B cell (primary cell): ENCODE measurements at regions not wholly inside any gene's neighbourhood (a gene's known extent, or its start where the extent isn't known, plus 50 kb on each side); places are given as distances from the start of the nearest gene placed in this dataset.

Experiments
- ATAC-seq: fragments of 200-7000 bp; cut with Tn5 transposase; one replicate; pipeline ENCODE4 v1.10.0; 2021; ENCODE audit warnings: low read depth, mild to moderate bottlenecking, moderate number of reproducible peaks, moderate library complexity
- CTCF ChIA-PET: fragments of 350-600 bp; sonication (Branson Sonifier 250); formaldehyde crosslinking; loops from one replicate; lab custom pipeline; 2021; ENCODE audit warnings: antibody characterized with exemption, inconsistent platforms; lab: Charles Lee
- POLR2A ChIA-PET: fragments of 350-600 bp; sonication (Branson Sonifier 250); formaldehyde crosslinking; loops from one replicate; lab custom pipeline; 2021; ENCODE audit warnings: antibody characterized with exemption; lab: Charles Lee
- DNase-seq: peaks from one replicate; pipeline ENCODE4 v3.0.0; 2013
- H2AFZ ChIP-seq: 2 replicates; pipeline ENCODE4 v1.6.1; 2012; ENCODE audit warnings: mild to moderate bottlenecking, low read depth, low read length; ENCODE audit not compliant: insufficient read depth, poor library complexity, severe bottlenecking
- H3K27ac ChIP-seq, 2 donors: 1 replicate in 1 of 2; 2 replicates in 1 of 2; pipeline ENCODE4 v1.5.1; 2012 to 2013; ENCODE audit warnings: low read length in 2 of 2, mild to moderate bottlenecking in 2 of 2, moderate library complexity in 1 of 2
- H3K27me3 ChIP-seq, 4 experiments: fragments of 200-600 bp in 1 of 4; sonication (generic) in 1 of 4; replicated peaks in 1 of 4; 1 replicate in 2 of 4; 2 replicates in 2 of 4; pipeline versions ENCODE4 v1.6.1 to v1.7.0; 2013 to 2016; ENCODE audit warnings: low read length in 3 of 4, mild to moderate bottlenecking in 2 of 4, mixed read lengths in 1 of 4, moderate library complexity in 1 of 4; ENCODE audit not compliant: insufficient read depth in 4 of 4, control insufficient read depth in 3 of 4; ENCODE audit errors: control extremely low read depth in 1 of 4
- H3K36me3 ChIP-seq, 2 experiments: replicated peaks in 1 of 2; 1 replicate in 1 of 2; 2 replicates in 1 of 2; pipeline versions ENCODE4 v1.6.1 to v1.7.1; 2013; ENCODE audit warnings: low read length in 1 of 2; ENCODE audit not compliant: insufficient read depth in 2 of 2, control insufficient read depth in 1 of 2; ENCODE audit errors: control extremely low read depth in 1 of 2, extremely low read depth in 1 of 2
- H3K4me1 ChIP-seq, 2 donors: fragments of 200-600 bp in 1 of 2; sonication (generic) in 1 of 2; 1 replicate in 1 of 2; 2 replicates in 1 of 2; pipeline versions ENCODE4 v1.5.1 to v1.6.1; 2013 to 2017; ENCODE audit warnings: low read length in 2 of 2; ENCODE audit not compliant: control insufficient read depth in 2 of 2, insufficient read depth in 2 of 2
- H3K4me2 ChIP-seq: replicated peaks from 2 replicates; pipeline ENCODE3; 2012; ENCODE audit warnings: mild to moderate bottlenecking, low read depth, low read length; ENCODE audit not compliant: poor library complexity, severe bottlenecking
- H3K4me3 ChIP-seq, 5 experiments: fragments of 200-600 bp in 1 of 5; sonication (generic) in 1 of 5; 1 replicate in 3 of 5; 2 replicates in 2 of 5; pipeline versions ENCODE4 v1.5.1 to v1.7.0; 2011 to 2016; ENCODE audit warnings: low read length in 4 of 5, mild to moderate bottlenecking in 4 of 5, low read depth in 2 of 5, control low read depth in 1 of 5, moderate library complexity in 1 of 5; ENCODE audit not compliant: insufficient read depth in 1 of 5; ENCODE audit errors: control extremely low read depth in 1 of 5, extremely low read depth in 1 of 5
- H3K79me2 ChIP-seq: fragments of 200-600 bp; sonication (generic); one replicate; pipeline ENCODE4 v1.6.0; 2016; ENCODE audit warnings: low read length; ENCODE audit not compliant: control insufficient read depth, insufficient read depth
- H3K9ac ChIP-seq: fragments of 200-600 bp; sonication (generic); 2 replicates; pipeline ENCODE4 v1.6.1; 2017; ENCODE audit warnings: mild to moderate bottlenecking, low read length, moderate library complexity
- H3K9me3 ChIP-seq, 3 donors: one replicate each; pipeline versions ENCODE4 v1.6.1 to v1.7.1; 2013; ENCODE audit warnings: low read length in 2 of 3; ENCODE audit not compliant: control insufficient read depth in 2 of 3, insufficient read depth in 1 of 3; ENCODE audit errors: control extremely low read depth in 1 of 3
- H4K20me1 ChIP-seq: 2 replicates; pipeline ENCODE4 v1.6.0; 2012; ENCODE audit warnings: mild to moderate bottlenecking, low read length; ENCODE audit not compliant: insufficient read depth, control insufficient read depth, poor library complexity, severe bottlenecking
- H3K27ac Mint-ChIP-seq: one replicate; pipeline ENCODE4 v1.8.0; 2021; ENCODE audit warnings: mixed read lengths
- H3K27me3 Mint-ChIP-seq: one replicate; pipeline ENCODE4 v1.8.0; 2021; ENCODE audit warnings: mixed read lengths
- H3K4me1 Mint-ChIP-seq: one replicate; pipeline ENCODE4 v1.8.0; 2021; ENCODE audit warnings: mixed read lengths
- H3K4me3 Mint-ChIP-seq: one replicate; pipeline ENCODE4 v1.8.0; 2021; ENCODE audit warnings: mixed read lengths
- H3K9me3 Mint-ChIP-seq: one replicate; pipeline ENCODE4 v1.8.0; 2022; ENCODE audit warnings: mixed read lengths; ENCODE audit not compliant: insufficient read depth
- CTCF ChIP-seq: fragments of 200-600 bp; IDR thresholded peaks from one replicate; pipeline ENCODE4 v1.8.0; 2022; ENCODE audit warnings: antibody characterized with exemption, mild to moderate bottlenecking
- EZH2 ChIP-seq: IDR thresholded peaks from 2 replicates; pipeline ENCODE4 v1.6.1; 2012; ENCODE audit warnings: borderline replicate concordance, low read depth, mild to moderate bottlenecking, moderate library complexity, low read length; ENCODE audit not compliant: insufficient read depth, poor library complexity, severe bottlenecking
- WGBS: methylation state at CpG from one replicate; pipeline ENCODE4 v1.1.5; 2013; ENCODE audit warnings: missing lambda C conversion rate; ENCODE audit not compliant: insufficient coverage; 5-methylcytosine and 5-hydroxymethylcytosine counted together
- intact Hi-C: fragments of 100-400 bp; cut with micrococcal nuclease; formaldehyde crosslinking; loops from one replicate; pipeline ENCODE4 v1.10.0; 2022

DNA sequence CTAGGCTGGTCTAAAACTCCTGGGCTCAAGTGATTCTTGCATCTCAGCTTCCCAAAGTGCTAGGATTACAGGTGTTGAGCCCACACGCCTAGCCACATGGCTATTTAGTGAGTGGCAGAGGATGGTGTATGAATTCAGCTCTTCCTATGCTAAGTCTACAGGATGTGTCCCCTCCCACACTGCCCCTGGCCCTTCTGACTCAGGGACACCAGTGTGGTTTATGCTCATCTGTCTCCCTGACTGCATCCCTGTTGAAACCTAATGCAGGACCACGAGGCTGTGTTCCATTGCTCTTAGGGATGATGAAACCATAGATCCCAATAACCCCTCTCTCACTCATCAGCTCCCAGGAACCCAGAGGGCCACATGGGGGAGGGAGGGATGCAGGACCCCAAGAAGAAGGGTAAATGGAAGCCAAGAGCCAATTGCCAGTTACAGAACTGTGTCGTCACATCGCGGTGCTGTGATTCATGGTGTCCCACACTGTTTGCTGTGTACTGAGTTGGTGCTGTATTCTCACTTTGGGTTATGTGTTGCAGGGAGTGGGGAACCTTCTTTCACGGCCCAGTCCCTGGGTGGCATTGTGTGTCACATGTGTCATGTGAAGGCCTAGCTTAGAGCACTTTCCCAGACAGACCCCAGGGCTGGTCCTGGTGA, 102.9 kb upstream of the HAAO start:
- 97% methylated on average over 4 of the region's 6 CpGs for WGBS
- ATAC-seq (no peak), DNase-seq (no peak)
- Histone ChIP-seq H3K4me2 (no peak overlapping the region), H4K20me1 (no peaks in the 10 kb centered on the region), H3K4me1 (no peaks in the 10 kb centered on the region), H2AFZ (no peak overlapping the region), H3K9me3 (peaks cover 0 to 4% (median 0%) of the 10 kb centered on the region in 3 donors), H3K36me3 (no peaks in the 10 kb centered on the region), H3K27me3 (no peaks in the 10 kb centered on the region), H3K9ac (no peak overlapping the region), H3K4me3 (no peak overlapping the region), H3K79me2 (no peaks in the 10 kb centered on the region), H3K27ac (no peak overlapping the region)
- Mint-ChIP-seq H3K9me3 (no peaks in the 10 kb centered on the region), H3K4me3 (no peak overlapping the region), H3K27me3 (peaks cover 9% of the 10 kb centered on the region), H3K4me1 (no peaks in the 10 kb centered on the region), H3K27ac (no peak overlapping the region)
- intact Hi-C loops: no loop called here
- CTCF ChIA-PET: interaction anchor here (0.6 kb wide), 1 partner anchor 1180 kb away, joined by 3 read pairs; no protein-coding TSS in a partner anchor
- TF ChIP-seq CTCF (no peak), EZH2 (no peak)
- POLR2A ChIA-PET: no interaction called here

DNA sequence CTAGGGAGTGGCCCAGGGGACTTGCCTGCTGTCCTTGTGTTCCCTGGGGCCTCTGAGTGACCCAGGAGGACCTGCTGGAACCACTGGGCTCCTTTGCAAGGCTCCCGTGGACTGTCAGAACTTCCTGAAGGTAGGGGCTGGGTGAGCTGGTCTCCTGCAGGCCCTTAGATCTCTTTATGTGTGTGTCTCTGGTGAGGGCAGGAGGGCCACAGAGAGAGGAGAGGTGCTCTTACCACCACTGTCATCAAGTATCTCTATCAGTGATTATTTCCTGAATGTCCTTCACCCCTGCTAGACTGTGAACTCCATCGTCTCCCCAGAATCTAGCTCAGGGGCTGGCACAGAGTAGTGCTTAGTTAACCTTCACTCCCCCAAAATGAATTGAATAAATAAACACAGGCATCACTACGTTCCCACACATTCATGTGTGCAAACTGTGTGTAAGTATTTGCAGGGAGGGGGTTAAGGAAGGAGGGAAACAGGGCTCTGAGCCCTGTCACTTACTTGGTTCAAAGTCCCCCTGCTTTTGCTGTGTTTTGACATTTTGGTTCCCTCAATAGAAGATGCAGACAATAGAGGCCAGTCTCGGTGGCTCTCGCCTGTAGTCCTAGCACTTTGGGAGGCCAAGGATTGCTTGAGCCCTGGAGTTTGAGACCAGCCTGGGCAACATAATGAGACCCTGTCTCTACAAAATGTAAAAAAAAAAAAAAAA, 100.8 kb upstream of the HAAO start:
- Histone ChIP-seq H3K36me3 (no peaks in the 10 kb centered on the region), H3K79me2 (no peaks in the 10 kb centered on the region), H4K20me1 (no peaks in the 10 kb centered on the region), H2AFZ (no peak overlapping the region), H3K9ac (no peak overlapping the region), H3K4me3 (no peak overlapping the region), H3K4me2 (no peak overlapping the region), H3K4me1 (no peaks in the 10 kb centered on the region), H3K9me3 (peaks cover 0 to 7% (median 3%) of the 10 kb centered on the region in 3 donors), H3K27ac (no peak overlapping the region), H3K27me3 (no peaks in the 10 kb centered on the region)
- Mint-ChIP-seq H3K4me3 (no peak overlapping the region), H3K9me3 (peaks cover 10% of the 10 kb centered on the region), H3K27ac (no peak overlapping the region), H3K4me1 (no peaks in the 10 kb centered on the region), H3K27me3 (peaks cover 10% of the 10 kb centered on the region)
- CTCF ChIA-PET: no interaction called here
- no peak for ATAC-seq
- POLR2A ChIA-PET: no interaction called here
- TF ChIP-seq EZH2 (no peak), CTCF (no peak)
- 100% methylated on average over 1 of the region's 5 CpGs for WGBS
- DNase-seq: no peak
- intact Hi-C loops: no loop called here
